NT2/D1 (cell line): ENCODE measurements at regions not wholly inside any gene's neighbourhood (a gene's known extent, or its start where the extent isn't known, plus 50 kb on each side); places are given as distances from the start of the nearest gene placed in this dataset.

ENCODE experiments used
- SUZ12 ChIP-seq: IDR thresholded peaks from 2 replicates; pipeline ENCODE4 v1.6.1; 2011; ENCODE audit not compliant: insufficient read length, insufficient read depth; ENCODE audit errors: extremely low read depth
- YY1 ChIP-seq: IDR thresholded peaks from 2 replicates; pipeline ENCODE4 v1.6.1; 2011; ENCODE audit not compliant: insufficient read length, insufficient read depth
- ZNF274 ChIP-seq: IDR thresholded peaks from 2 replicates; pipeline ENCODE4 v1.6.1; 2011; ENCODE audit warnings: mild to moderate bottlenecking, low read depth, low read length

- TF ChIP-seq YY1 (no peak), ZNF274 (no peak), SUZ12 (no peak)
These were observed 294.8 kb upstream of the PTGER4 start for GRCh38 chr5:40384782-40385390.
